OCI-LY1 (cell line): ENCODE measurements at regions not wholly inside any gene's neighbourhood (a gene's known extent, or its start where the extent isn't known, plus 50 kb on each side); places are given as distances from the start of the nearest gene placed in this dataset.

Experiments
- H2AFZ ChIP-seq: fragments of 200-600 bp; sonication (generic), shearing (Covaris generic); 2 replicates; pipeline ENCODE4 v1.6.0; 2014; ENCODE audit warnings: antibody characterized with exemption, mild to moderate bottlenecking, low read length
- H3F3A ChIP-seq: fragments of 200-600 bp; sonication (generic), shearing (Covaris generic); 2 replicates; pipeline ENCODE4 v1.6.0; 2014; ENCODE audit warnings: mild to moderate bottlenecking, antibody characterized with exemption, low read length, moderate library complexity; ENCODE audit not compliant: insufficient read depth
- H3K27ac ChIP-seq: fragments of 200-600 bp; sonication (generic); 2 replicates; pipeline ENCODE4 v1.5.1; 2014; ENCODE audit warnings: low read length, mixed run types, mild to moderate bottlenecking, low read depth; ENCODE audit not compliant: poor library complexity, severe bottlenecking
- H3K27me3 ChIP-seq: fragments of 200-600 bp; sonication (generic); 2 replicates; pipeline ENCODE4 v1.6.0; 2014; ENCODE audit warnings: antibody characterized with exemption, mild to moderate bottlenecking, low read length, moderate library complexity; ENCODE audit not compliant: insufficient read depth
- H3K36me3 ChIP-seq: fragments of 200-600 bp; sonication (generic); 2 replicates; pipeline ENCODE4 v1.6.1; 2014; ENCODE audit warnings: mild to moderate bottlenecking, antibody characterized with exemption, low read length, moderate library complexity, mixed read lengths; ENCODE audit not compliant: insufficient read depth
- H3K4me1 ChIP-seq: fragments of 200-600 bp; sonication (generic); 2 replicates; pipeline ENCODE4 v1.5.1; 2014; ENCODE audit warnings: mild to moderate bottlenecking, low read length, moderate library complexity; ENCODE audit not compliant: insufficient read depth, severe bottlenecking
- H3K4me2 ChIP-seq: fragments of 200-600 bp; sonication (generic), shearing (Covaris generic); 2 replicates; pipeline ENCODE4 v1.6.1; 2014; ENCODE audit warnings: low read length
- H3K4me3 ChIP-seq: fragments of 200-600 bp; sonication (generic); 2 replicates; pipeline ENCODE4 v1.5.1; 2014; ENCODE audit warnings: low read length, low read depth, mild to moderate bottlenecking, mixed read lengths; ENCODE audit not compliant: poor library complexity, severe bottlenecking
- H3K79me2 ChIP-seq: fragments of 200-600 bp; shearing (Covaris generic); 2 replicates; pipeline ENCODE4 v1.6.1; 2016; ENCODE audit warnings: mixed run types, low read length, mixed read lengths; ENCODE audit not compliant: insufficient read depth
- H3K9ac ChIP-seq: fragments of 200-600 bp; sonication (generic), shearing (Covaris generic); 2 replicates; pipeline ENCODE4 v1.6.1; 2014; ENCODE audit warnings: mild to moderate bottlenecking, low read length, mixed read lengths
- H3K9me2 ChIP-seq: fragments of 200-600 bp; sonication (generic), shearing (Covaris generic); 2 replicates; pipeline ENCODE4 v1.6.1; 2014; ENCODE audit warnings: low read depth, mild to moderate bottlenecking, low read length, mixed read lengths
- H3K9me3 ChIP-seq: fragments of 200-600 bp; shearing (Covaris generic); 2 replicates; pipeline ENCODE4 v1.6.1; 2014; ENCODE audit warnings: low read length, mixed read lengths
- H4K20me1 ChIP-seq: fragments of 200-600 bp; sonication (generic), shearing (Covaris generic); 2 replicates; pipeline ENCODE4 v1.6.0; 2016; ENCODE audit warnings: mild to moderate bottlenecking, low read length; ENCODE audit not compliant: insufficient read depth
- EZH2 ChIP-seq: fragments of 200-600 bp; sonication (generic), shearing (Covaris generic); IDR thresholded peaks from 2 replicates; pipeline ENCODE4 v1.8.0; 2017; ENCODE audit warnings: borderline replicate concordance, mixed run types, mild to moderate bottlenecking, antibody characterized with exemption, low read length, moderate library complexity, mixed read lengths
- TF ChIP-seq, protein P1 (sequence below): fragments of 200-600 bp; sonication (generic), shearing (Covaris generic); IDR thresholded peaks from 2 replicates; pipeline ENCODE4 v1.5.1; 2017; ENCODE audit warnings: mild to moderate bottlenecking, antibody characterized with exemption, low read length, moderate library complexity, mixed read lengths

- H3K9me3 ChIP-seq, result no peaks in the 10 kb centered on the region
- H3K9me2 ChIP-seq, result no peaks in the 10 kb centered on the region
- no peaks in the 10 kb centered on the region for H3K27me3 ChIP-seq
- H3K36me3 ChIP-seq, result no peaks in the 10 kb centered on the region
- no peaks in the 10 kb centered on the region for H3K4me1 ChIP-seq
- TF ChIP-seq, protein P1, sequence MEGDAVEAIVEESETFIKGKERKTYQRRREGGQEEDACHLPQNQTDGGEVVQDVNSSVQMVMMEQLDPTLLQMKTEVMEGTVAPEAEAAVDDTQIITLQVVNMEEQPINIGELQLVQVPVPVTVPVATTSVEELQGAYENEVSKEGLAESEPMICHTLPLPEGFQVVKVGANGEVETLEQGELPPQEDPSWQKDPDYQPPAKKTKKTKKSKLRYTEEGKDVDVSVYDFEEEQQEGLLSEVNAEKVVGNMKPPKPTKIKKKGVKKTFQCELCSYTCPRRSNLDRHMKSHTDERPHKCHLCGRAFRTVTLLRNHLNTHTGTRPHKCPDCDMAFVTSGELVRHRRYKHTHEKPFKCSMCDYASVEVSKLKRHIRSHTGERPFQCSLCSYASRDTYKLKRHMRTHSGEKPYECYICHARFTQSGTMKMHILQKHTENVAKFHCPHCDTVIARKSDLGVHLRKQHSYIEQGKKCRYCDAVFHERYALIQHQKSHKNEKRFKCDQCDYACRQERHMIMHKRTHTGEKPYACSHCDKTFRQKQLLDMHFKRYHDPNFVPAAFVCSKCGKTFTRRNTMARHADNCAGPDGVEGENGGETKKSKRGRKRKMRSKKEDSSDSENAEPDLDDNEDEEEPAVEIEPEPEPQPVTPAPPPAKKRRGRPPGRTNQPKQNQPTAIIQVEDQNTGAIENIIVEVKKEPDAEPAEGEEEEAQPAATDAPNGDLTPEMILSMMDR, result no peak
- TF ChIP-seq EZH2, result no peak
- no peak overlapping the region for H3K9ac ChIP-seq
- no peak overlapping the region for H3K4me2 ChIP-seq
- H3K79me2 ChIP-seq, result no peaks in the 10 kb centered on the region
- H2AFZ ChIP-seq, result no peak overlapping the region
- no peaks in the 10 kb centered on the region for H4K20me1 ChIP-seq
- H3F3A ChIP-seq, result no peaks in the 10 kb centered on the region
- H3K4me3 ChIP-seq, result no peak overlapping the region
- no peak overlapping the region for H3K27ac ChIP-seq
These were observed 71.6 kb upstream of the CSF3R start for GRCh38 chr1:36554323-36554628.

GRCh38 chr1:36553591-36554322, 71.0 kb upstream of the CSF3R start:
- Histone ChIP-seq H3K27me3 (no peaks in the 10 kb centered on the region), H3K4me3 (no peak overlapping the region), H3K9me3 (no peaks in the 10 kb centered on the region), H3K4me2 (no peak overlapping the region), H3K79me2 (no peaks in the 10 kb centered on the region), H3K9ac (no peak overlapping the region), H3K27ac (no peak overlapping the region), H3F3A (no peaks in the 10 kb centered on the region), H3K4me1 (no peaks in the 10 kb centered on the region), H3K9me2 (no peaks in the 10 kb centered on the region), H4K20me1 (no peaks in the 10 kb centered on the region), H3K36me3 (no peaks in the 10 kb centered on the region), H2AFZ (no peak overlapping the region)
- TF ChIP-seq, protein P1, result peak; percentile 89
- TF ChIP-seq EZH2, result no peak

DNA sequence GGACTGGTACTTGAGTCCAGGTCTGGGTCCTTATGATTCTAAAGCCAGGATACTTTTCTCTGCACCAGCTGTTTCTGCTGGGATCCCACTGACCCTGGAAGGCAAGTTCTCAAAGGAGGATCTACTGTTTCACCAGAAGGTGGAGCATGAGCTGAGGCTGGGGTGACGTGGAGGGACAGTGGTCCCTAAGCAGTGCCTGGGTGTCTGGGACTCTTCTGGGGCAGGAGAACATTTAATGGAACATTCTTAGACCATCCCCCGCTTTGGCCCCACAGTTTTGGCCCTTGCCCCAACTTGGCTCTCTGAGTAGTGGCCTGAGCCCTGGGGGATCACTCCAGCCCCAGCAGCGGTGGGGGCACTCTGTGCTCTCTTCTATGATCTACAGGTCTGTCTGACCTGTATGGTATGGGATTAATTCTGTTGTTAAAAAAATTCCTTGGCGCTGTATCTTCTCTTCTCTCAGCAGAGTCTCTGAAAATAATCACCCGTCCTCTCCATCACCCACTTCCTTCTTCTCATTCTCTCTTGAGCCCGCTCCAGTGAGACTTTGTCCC, 60.3 kb upstream of the CSF3R start:
- H3F3A ChIP-seq, result no peaks in the 10 kb centered on the region
- no peaks in the 10 kb centered on the region for H4K20me1 ChIP-seq
- no peak overlapping the region for H2AFZ ChIP-seq
- TF ChIP-seq, protein P1, result peak; percentile 33
- no peak for TF ChIP-seq EZH2
- H3K9ac ChIP-seq, result no peak overlapping the region
- no peaks in the 10 kb centered on the region for H3K4me1 ChIP-seq
- no peak overlapping the region for H3K4me2 ChIP-seq
- H3K9me2 ChIP-seq, result no peaks in the 10 kb centered on the region
- no peaks in the 10 kb centered on the region for H3K9me3 ChIP-seq
- no peaks in the 10 kb centered on the region for H3K27me3 ChIP-seq
- H3K79me2 ChIP-seq, result no peaks in the 10 kb centered on the region
- no peak overlapping the region for H3K4me3 ChIP-seq
- no peak overlapping the region for H3K27ac ChIP-seq
- H3K36me3 ChIP-seq, result no peaks in the 10 kb centered on the region
